ENCODE measurements at regions not wholly inside any gene's neighbourhood (a gene's known extent, or its start where the extent isn't known, plus 50 kb on each side); places are given as distances from the start of the nearest gene placed in this dataset.

- TF ChIP-seq CTCF (IDR thresholded peaks at IDR 0.05) (no peak), EZH2 (IDR thresholded peaks at IDR 0.05) (no peak)
Measured at GRCh38 chr12:5139751-5140150, 96.1 kb downstream of the KCNA5 start.
